ENCODE measurements at regions not wholly inside any gene's neighbourhood (a gene's known extent, or its start where the extent isn't known, plus 50 kb on each side); places are given as distances from the start of the nearest gene placed in this dataset.
A peak's percentile ranks its signal among the peaks of the same experiment; 100 is the strongest.

GRCh38 chr4:181143250-181143854 lies 1099.8 kb upstream of the TENM3 start:
- no peaks in the 10 kb centered on the region for H3K36me3 ChIP-seq (ENCODE audit: insufficient read depth, low read length)
- H3K27ac Mint-ChIP-seq (ENCODE audit: unreplicated experiment), result no peak overlapping the region
- FAIRE-seq, result peak; percentile 77
- H3K9me3 Mint-ChIP-seq (ENCODE audit: unreplicated experiment), result peaks cover 3% of the 10 kb centered on the region
- no peak overlapping the region for H3K9ac ChIP-seq (ENCODE audit: low read length)
- no peak overlapping the region for H3K4me3 ChIP-seq (ENCODE audit: insufficient read depth, low read depth, low read length)
- H2AFZ ChIP-seq (ENCODE audit: low read depth, low read length), result peak overlapping the region; percentile 14
- H4K20me1 ChIP-seq (ENCODE audit: insufficient read depth, low read length), result no peaks in the 10 kb centered on the region
- H3K27ac ChIP-seq (ENCODE audit: low read depth, low read length), result no peak overlapping the region
- H3K36me3 Mint-ChIP-seq (ENCODE audit: low read depth, unreplicated experiment), result no peaks in the 10 kb centered on the region
- no peaks in the 10 kb centered on the region for H3K4me1 Mint-ChIP-seq (ENCODE audit: low read depth, unreplicated experiment)
- no peaks in the 10 kb centered on the region for H3K9me3 ChIP-seq (ENCODE audit: insufficient read depth, low read depth, low read length)
- no peaks in the 10 kb centered on the region for H3K4me1 ChIP-seq (ENCODE audit: insufficient read depth, low read length)
- TF ChIP-seq EZH2 (IDR thresholded peaks at IDR 0.05; ENCODE audit: insufficient read depth, low read length) (no peak), CTCF (IDR thresholded peaks at IDR 0.05; ENCODE audit: insufficient read depth, low read depth, low read length) (peak; percentile 95)
- DNase-seq (ENCODE audit: low read depth), result peak; percentile 47
- no peaks in the 10 kb centered on the region for H3K79me2 ChIP-seq (ENCODE audit: insufficient read depth, low read length)
- H3K4me3 Mint-ChIP-seq (ENCODE audit: unreplicated experiment), result no peak overlapping the region
- H3K27me3 ChIP-seq (ENCODE audit: insufficient read depth, low read length), result no peaks in the 10 kb centered on the region
- H3K4me2 ChIP-seq (ENCODE audit: low read length), result no peak overlapping the region
- no peaks in the 10 kb centered on the region for H3K27me3 Mint-ChIP-seq (ENCODE audit: low read depth, unreplicated experiment)

- Histone ChIP-seq H3K27ac (ENCODE audit: low read depth, low read length) (no peak overlapping the region), H3K4me3 (ENCODE audit: insufficient read depth, low read depth, low read length) (no peak overlapping the region), H3K4me1 (ENCODE audit: insufficient read depth, low read length) (peaks cover 5% of the 10 kb centered on the region), H3K4me2 (ENCODE audit: low read length) (no peak overlapping the region), H3K9me3 (ENCODE audit: insufficient read depth, low read depth, low read length) (no peaks in the 10 kb centered on the region), H3K36me3 (ENCODE audit: insufficient read depth, low read length) (no peaks in the 10 kb centered on the region), H3K9ac (ENCODE audit: low read length) (no peak overlapping the region), H2AFZ (ENCODE audit: low read depth, low read length) (no peak overlapping the region), H3K27me3 (ENCODE audit: insufficient read depth, low read length) (no peaks in the 10 kb centered on the region), H3K79me2 (ENCODE audit: insufficient read depth, low read length) (no peaks in the 10 kb centered on the region), H4K20me1 (ENCODE audit: insufficient read depth, low read length) (no peaks in the 10 kb centered on the region)
- Mint-ChIP-seq H3K9me3 (ENCODE audit: unreplicated experiment) (peaks cover 3% of the 10 kb centered on the region), H3K27ac (ENCODE audit: unreplicated experiment) (no peak overlapping the region), H3K4me1 (ENCODE audit: low read depth, unreplicated experiment) (no peaks in the 10 kb centered on the region), H3K4me3 (ENCODE audit: unreplicated experiment) (no peak overlapping the region), H3K27me3 (ENCODE audit: low read depth, unreplicated experiment) (no peaks in the 10 kb centered on the region), H3K36me3 (ENCODE audit: low read depth, unreplicated experiment) (no peaks in the 10 kb centered on the region)
- no peak for TF ChIP-seq CTCF (IDR thresholded peaks at IDR 0.05; ENCODE audit: insufficient read depth, low read depth, low read length)
- TF ChIP-seq EZH2 (IDR thresholded peaks at IDR 0.05; ENCODE audit: insufficient read depth, low read length), result no peak
- FAIRE-seq, result no peak
- no peak for DNase-seq (ENCODE audit: low read depth)
These were observed 1097.2 kb upstream of the TENM3 start for GRCh38 chr4:181146051-181146450.

GRCh38 chr4:181147416-181147951 lies 1095.7 kb upstream of the TENM3 start:
- H3K27ac Mint-ChIP-seq (ENCODE audit: unreplicated experiment), result no peak overlapping the region

More at GRCh38 chr4:181147416-181147951, 1095.7 kb upstream of the TENM3 start:
- TF ChIP-seq CTCF (IDR thresholded peaks at IDR 0.05; ENCODE audit: insufficient read depth, low read depth, low read length), result no peak
- TF ChIP-seq EZH2 (IDR thresholded peaks at IDR 0.05; ENCODE audit: insufficient read depth, low read length), result no peak
- Histone ChIP-seq H4K20me1 (ENCODE audit: insufficient read depth, low read length) (no peaks in the 10 kb centered on the region), H3K27me3 (ENCODE audit: insufficient read depth, low read length) (no peaks in the 10 kb centered on the region), H3K4me2 (ENCODE audit: low read length) (no peak overlapping the region), H3K79me2 (ENCODE audit: insufficient read depth, low read length) (no peaks in the 10 kb centered on the region), H3K4me1 (ENCODE audit: insufficient read depth, low read length) (peaks cover 5% of the 10 kb centered on the region), H3K27ac (ENCODE audit: low read depth, low read length) (no peak overlapping the region), H3K9ac (ENCODE audit: low read length) (no peak overlapping the region), H3K36me3 (ENCODE audit: insufficient read depth, low read length) (no peaks in the 10 kb centered on the region), H2AFZ (ENCODE audit: low read depth, low read length) (no peak overlapping the region), H3K4me3 (ENCODE audit: insufficient read depth, low read depth, low read length) (no peak overlapping the region), H3K9me3 (ENCODE audit: insufficient read depth, low read depth, low read length) (no peaks in the 10 kb centered on the region)
- H3K36me3 Mint-ChIP-seq (ENCODE audit: low read depth, unreplicated experiment), result no peaks in the 10 kb centered on the region
- peaks cover 3% of the 10 kb centered on the region for H3K9me3 Mint-ChIP-seq (ENCODE audit: unreplicated experiment)
- H3K4me3 Mint-ChIP-seq (ENCODE audit: unreplicated experiment), result no peak overlapping the region
- no peaks in the 10 kb centered on the region for H3K27me3 Mint-ChIP-seq (ENCODE audit: low read depth, unreplicated experiment)
- H3K4me1 Mint-ChIP-seq (ENCODE audit: low read depth, unreplicated experiment), result no peaks in the 10 kb centered on the region
- no peak for DNase-seq (ENCODE audit: low read depth)
- FAIRE-seq, result no peak
